ENCODE measurements at regions not wholly inside any gene's neighbourhood (a gene's known extent, or its start where the extent isn't known, plus 50 kb on each side); places are given as distances from the start of the nearest gene placed in this dataset.

GRCh38 chr5:106121972-106122605 is 1548.6 kb downstream of the EFNA5 start:
- DNase-seq (ENCODE audit: low read depth) = peak; percentile 6
- peak; percentile 84 for TF ChIP-seq CTCF (conservative IDR thresholded peaks at IDR 0.05; ENCODE audit: low read length)
- no peak overlapping the region for H3K4me3 ChIP-seq (ENCODE audit: low read length)

- DNase-seq (ENCODE audit: low read depth) = no peak
- TF ChIP-seq CTCF (conservative IDR thresholded peaks at IDR 0.05; ENCODE audit: low read length) = no peak
- no peak overlapping the region for H3K4me3 ChIP-seq (ENCODE audit: low read length)
These were observed 1554.1 kb downstream of the EFNA5 start for GRCh38 chr5:106116682-106117081.

GRCh38 chr5:106113922-106114321 is 1556.8 kb downstream of the EFNA5 start:
- H3K4me3 ChIP-seq (ENCODE audit: low read length) = no peak overlapping the region
- TF ChIP-seq CTCF (conservative IDR thresholded peaks at IDR 0.05; ENCODE audit: low read length) = no peak
- DNase-seq (ENCODE audit: low read depth) = no peak

- no peak overlapping the region for H3K4me3 ChIP-seq (ENCODE audit: low read length)
- TF ChIP-seq CTCF (conservative IDR thresholded peaks at IDR 0.05; ENCODE audit: low read length) = no peak
- DNase-seq (ENCODE audit: low read depth) = no peak
These were observed 1564.4 kb downstream of the EFNA5 start for GRCh38 chr5:106106384-106106783.

- no peak for TF ChIP-seq CTCF (conservative IDR thresholded peaks at IDR 0.05; ENCODE audit: low read length)
- no peak for DNase-seq (ENCODE audit: low read depth)
- H3K4me3 ChIP-seq (ENCODE audit: low read length) = no peak overlapping the region
These were observed 1573.4 kb downstream of the EFNA5 start for GRCh38 chr5:106097340-106097739.

GRCh38 chr5:106094839-106095238 is 1575.9 kb downstream of the EFNA5 start:
- no peak for TF ChIP-seq CTCF (conservative IDR thresholded peaks at IDR 0.05; ENCODE audit: low read length)
- no peak overlapping the region for H3K4me3 ChIP-seq (ENCODE audit: low read length)
- DNase-seq (ENCODE audit: low read depth) = no peak

GRCh38 chr5:106094204-106094607 is 1576.5 kb downstream of the EFNA5 start:
- no peak for TF ChIP-seq CTCF (conservative IDR thresholded peaks at IDR 0.05; ENCODE audit: low read length)
- H3K4me3 ChIP-seq (ENCODE audit: low read length) = no peak overlapping the region
- DNase-seq (ENCODE audit: low read depth) = peak; percentile 1
